ENCODE measurements at regions not wholly inside any gene's neighbourhood (a gene's known extent, or its start where the extent isn't known, plus 50 kb on each side); places are given as distances from the start of the nearest gene placed in this dataset.

DNA sequence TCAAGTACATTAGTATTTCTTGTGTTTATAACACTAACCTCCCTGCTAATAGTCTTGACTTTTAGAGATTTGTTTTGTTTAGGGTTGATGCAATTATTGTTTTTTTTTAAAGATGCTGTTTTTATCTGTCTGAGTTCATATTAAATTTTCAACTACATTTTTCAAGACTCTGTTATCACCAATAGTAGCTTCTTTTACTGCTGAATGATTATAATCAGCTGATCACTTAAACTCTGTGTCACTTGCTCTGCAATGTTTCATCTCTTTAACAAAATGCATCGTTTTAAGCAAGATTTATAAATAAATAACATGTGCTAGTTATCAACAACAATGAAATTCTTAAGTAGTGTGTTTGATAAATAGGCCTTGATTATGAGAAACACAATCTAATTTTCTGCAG lies 920.9 kb upstream of the PCDH20 start:
- TF ChIP-seq EP300 (IDR thresholded peaks at IDR 0.05) (no peak), CTCF (IDR thresholded peaks at IDR 0.05) (no peak), POLR2A (IDR thresholded peaks at IDR 0.05) (no peak)
